GM23338 (cell line): ENCODE measurements at regions not wholly inside any gene's neighbourhood (a gene's known extent, or its start where the extent isn't known, plus 50 kb on each side); places are given as distances from the start of the nearest gene placed in this dataset.

Experiments
- CREB1 ChIP-seq: fragments of 250-450 bp; sonication (Bioruptor Pico); IDR thresholded peaks from 2 replicates; pipeline ENCODE4 v1.5.0; 2020; ENCODE audit warnings: low read depth, mild to moderate bottlenecking, moderate library complexity
- EZH2 ChIP-seq: fragments of 200-600 bp; sonication (generic); IDR thresholded peaks from one replicate; pipeline ENCODE4 v1.8.0; 2017; ENCODE audit warnings: antibody characterized with exemption, mild to moderate bottlenecking, low read depth; ENCODE audit not compliant: unreplicated experiment
- EZH2phosphoT487 ChIP-seq: fragments of 200-600 bp; sonication (generic); IDR thresholded peaks from one replicate; pipeline ENCODE4 v1.8.1; 2018; ENCODE audit warnings: antibody characterized with exemption; ENCODE audit not compliant: unreplicated experiment
- POLR2AphosphoS5 ChIP-seq: IDR thresholded peaks from 2 replicates; pipeline ENCODE4 v1.6.1; 2016; ENCODE audit warnings: antibody characterized with exemption, low read depth
- STAT1 ChIP-seq: IDR thresholded peaks from one replicate; pipeline ENCODE4 v1.6.1; 2016; ENCODE audit warnings: antibody characterized with exemption; ENCODE audit not compliant: unreplicated experiment
- ZNF331 ChIP-seq: fragments of 250-450 bp; sonication (Bioruptor Pico); IDR thresholded peaks from 2 replicates; pipeline ENCODE4 v1.5.0; 2020; ENCODE audit warnings: low read depth, mild to moderate bottlenecking, moderate library complexity
- TF ChIP-seq, protein P1 (sequence below), 2 experiments: fragments of 200-600 bp in 1 of 2; sonication (generic) in 1 of 2; conservative IDR thresholded peaks; 2 replicates each; pipeline versions ENCODE4 v1.5.1 to v1.6.1; 2016 to 2017; ENCODE audit warnings: antibody characterized with exemption in 2 of 2, low read depth in 2 of 2, mild to moderate bottlenecking in 2 of 2, moderate library complexity in 1 of 2
- TF ChIP-seq, protein P2 (sequence below): IDR thresholded peaks from one replicate; pipeline ENCODE4 v1.6.1; 2018; ENCODE audit warnings: antibody characterized with exemption; ENCODE audit not compliant: unreplicated experiment
- TF ChIP-seq, protein P3 (sequence below): IDR thresholded peaks from 2 replicates; pipeline ENCODE4 v1.6.1; 2016; ENCODE audit warnings: antibody characterized with exemption

DNA sequence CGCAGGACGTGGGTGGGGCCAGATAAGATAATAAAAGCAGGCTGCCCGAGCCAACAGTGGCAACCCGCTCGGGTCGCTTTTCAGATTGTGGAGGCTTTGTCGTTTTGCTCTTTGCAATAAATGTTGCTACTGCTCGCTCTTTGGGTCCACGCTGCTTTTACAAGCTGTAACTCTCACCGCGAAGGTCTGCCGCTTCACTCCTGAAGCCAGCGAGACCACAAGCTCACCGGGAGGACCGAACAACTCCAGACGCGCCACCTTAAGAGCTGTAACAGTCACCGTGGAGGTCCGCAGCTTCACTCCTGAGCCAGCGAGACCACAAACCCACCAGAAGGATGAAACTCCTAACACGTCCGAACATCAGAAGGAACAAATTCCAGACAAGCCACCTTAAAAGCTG is 286.6 kb upstream of the MAGI2 start:
- TF ChIP-seq POLR2AphosphoS5 (no peak), EZH2phosphoT487 (no peak), EZH2 (no peak), CREB1 (CRISPR knock-in tag) (no peak), ZNF331 (no peak), STAT1 (no peak)
- TF ChIP-seq, protein P1, sequence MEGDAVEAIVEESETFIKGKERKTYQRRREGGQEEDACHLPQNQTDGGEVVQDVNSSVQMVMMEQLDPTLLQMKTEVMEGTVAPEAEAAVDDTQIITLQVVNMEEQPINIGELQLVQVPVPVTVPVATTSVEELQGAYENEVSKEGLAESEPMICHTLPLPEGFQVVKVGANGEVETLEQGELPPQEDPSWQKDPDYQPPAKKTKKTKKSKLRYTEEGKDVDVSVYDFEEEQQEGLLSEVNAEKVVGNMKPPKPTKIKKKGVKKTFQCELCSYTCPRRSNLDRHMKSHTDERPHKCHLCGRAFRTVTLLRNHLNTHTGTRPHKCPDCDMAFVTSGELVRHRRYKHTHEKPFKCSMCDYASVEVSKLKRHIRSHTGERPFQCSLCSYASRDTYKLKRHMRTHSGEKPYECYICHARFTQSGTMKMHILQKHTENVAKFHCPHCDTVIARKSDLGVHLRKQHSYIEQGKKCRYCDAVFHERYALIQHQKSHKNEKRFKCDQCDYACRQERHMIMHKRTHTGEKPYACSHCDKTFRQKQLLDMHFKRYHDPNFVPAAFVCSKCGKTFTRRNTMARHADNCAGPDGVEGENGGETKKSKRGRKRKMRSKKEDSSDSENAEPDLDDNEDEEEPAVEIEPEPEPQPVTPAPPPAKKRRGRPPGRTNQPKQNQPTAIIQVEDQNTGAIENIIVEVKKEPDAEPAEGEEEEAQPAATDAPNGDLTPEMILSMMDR (conservative IDR thresholded peaks at IDR 0.05; ENCODE audit: low read depth in 2 of 2), result no peak
- TF ChIP-seq, protein P2, sequence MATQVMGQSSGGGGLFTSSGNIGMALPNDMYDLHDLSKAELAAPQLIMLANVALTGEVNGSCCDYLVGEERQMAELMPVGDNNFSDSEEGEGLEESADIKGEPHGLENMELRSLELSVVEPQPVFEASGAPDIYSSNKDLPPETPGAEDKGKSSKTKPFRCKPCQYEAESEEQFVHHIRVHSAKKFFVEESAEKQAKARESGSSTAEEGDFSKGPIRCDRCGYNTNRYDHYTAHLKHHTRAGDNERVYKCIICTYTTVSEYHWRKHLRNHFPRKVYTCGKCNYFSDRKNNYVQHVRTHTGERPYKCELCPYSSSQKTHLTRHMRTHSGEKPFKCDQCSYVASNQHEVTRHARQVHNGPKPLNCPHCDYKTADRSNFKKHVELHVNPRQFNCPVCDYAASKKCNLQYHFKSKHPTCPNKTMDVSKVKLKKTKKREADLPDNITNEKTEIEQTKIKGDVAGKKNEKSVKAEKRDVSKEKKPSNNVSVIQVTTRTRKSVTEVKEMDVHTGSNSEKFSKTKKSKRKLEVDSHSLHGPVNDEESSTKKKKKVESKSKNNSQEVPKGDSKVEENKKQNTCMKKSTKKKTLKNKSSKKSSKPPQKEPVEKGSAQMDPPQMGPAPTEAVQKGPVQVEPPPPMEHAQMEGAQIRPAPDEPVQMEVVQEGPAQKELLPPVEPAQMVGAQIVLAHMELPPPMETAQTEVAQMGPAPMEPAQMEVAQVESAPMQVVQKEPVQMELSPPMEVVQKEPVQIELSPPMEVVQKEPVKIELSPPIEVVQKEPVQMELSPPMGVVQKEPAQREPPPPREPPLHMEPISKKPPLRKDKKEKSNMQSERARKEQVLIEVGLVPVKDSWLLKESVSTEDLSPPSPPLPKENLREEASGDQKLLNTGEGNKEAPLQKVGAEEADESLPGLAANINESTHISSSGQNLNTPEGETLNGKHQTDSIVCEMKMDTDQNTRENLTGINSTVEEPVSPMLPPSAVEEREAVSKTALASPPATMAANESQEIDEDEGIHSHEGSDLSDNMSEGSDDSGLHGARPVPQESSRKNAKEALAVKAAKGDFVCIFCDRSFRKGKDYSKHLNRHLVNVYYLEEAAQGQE, result no peak
- TF ChIP-seq, protein P3, sequence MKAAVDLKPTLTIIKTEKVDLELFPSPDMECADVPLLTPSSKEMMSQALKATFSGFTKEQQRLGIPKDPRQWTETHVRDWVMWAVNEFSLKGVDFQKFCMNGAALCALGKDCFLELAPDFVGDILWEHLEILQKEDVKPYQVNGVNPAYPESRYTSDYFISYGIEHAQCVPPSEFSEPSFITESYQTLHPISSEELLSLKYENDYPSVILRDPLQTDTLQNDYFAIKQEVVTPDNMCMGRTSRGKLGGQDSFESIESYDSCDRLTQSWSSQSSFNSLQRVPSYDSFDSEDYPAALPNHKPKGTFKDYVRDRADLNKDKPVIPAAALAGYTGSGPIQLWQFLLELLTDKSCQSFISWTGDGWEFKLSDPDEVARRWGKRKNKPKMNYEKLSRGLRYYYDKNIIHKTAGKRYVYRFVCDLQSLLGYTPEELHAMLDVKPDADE, result no peak
